ENCODE measurements at regions not wholly inside any gene's neighbourhood (a gene's known extent, or its start where the extent isn't known, plus 50 kb on each side); places are given as distances from the start of the nearest gene placed in this dataset.

DNA sequence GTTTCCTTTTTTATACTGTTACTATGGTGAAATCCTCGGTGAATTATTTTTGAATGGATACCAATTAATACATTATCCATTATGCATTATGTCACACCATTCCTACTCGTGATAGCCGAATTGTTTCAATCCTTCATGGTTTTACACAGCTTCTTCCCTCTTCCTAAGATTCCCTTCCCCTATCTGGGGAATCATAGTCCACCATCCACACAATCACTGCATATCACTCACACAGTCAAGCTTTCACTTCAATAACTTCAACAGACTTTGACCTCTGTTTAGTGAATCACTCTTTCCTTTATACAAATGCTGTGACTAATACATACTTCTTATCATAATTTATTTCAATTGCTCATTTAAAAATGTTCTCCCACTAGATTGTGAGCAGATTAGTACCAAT lies 1108.1 kb upstream of the LRRTM1 start:
- TF ChIP-seq CTCF (conservative IDR thresholded peaks at IDR 0.05; ENCODE audit: low read length) (no peak), EZH2phosphoT487 (IDR thresholded peaks at IDR 0.05; ENCODE audit: borderline replicate concordance) (no peak)

Measured in Loucy (cell line).